K562 (cell line): ENCODE measurements at regions not wholly inside any gene's neighbourhood (a gene's known extent, or its start where the extent isn't known, plus 50 kb on each side); places are given as distances from the start of the nearest gene placed in this dataset.

Experiments
- ATAC-seq: fragments of 200-7000 bp; cut with Tn5 transposase; 3 replicates; pipeline ENCODE4 v1.9.1; 2020; ENCODE audit warnings: moderate library complexity
- BruUV-seq: library from RNA; stranded (reverse); fragments of 400-500 nt; replicated peaks from 2 replicates; lab custom pipeline; 2021; lab: Mats Ljungman, UMichigan
- CTCF ChIA-PET: fragments of 300-600 bp; formaldehyde crosslinking; extraction: SDS; loops from one replicate; lab custom pipeline; 2021; ENCODE audit warnings: low intra/inter-chr PET ratio; lab: Yijun Ruan, JAX
- POLR2A ChIA-PET: fragments of 300-600, 350-650 bp; sonication (Branson Sonifier 250); formaldehyde crosslinking; extraction: SDS; loops from one replicate; lab custom pipeline; 2021; ENCODE audit warnings: antibody characterized with exemption, inconsistent platforms; lab: Yijun Ruan, JAX
- DNase-seq, 4 experiments: peaks; one replicate each; pipeline versions ENCODE4 v3.0.0 to v3.0.0-alpha.2; 2011 to 2018; ENCODE audit warnings: low spot score in 3 of 4, mixed read lengths in 3 of 4; ENCODE audit errors: extremely low read depth in 1 of 4
- FAIRE-seq: peaks from 2 replicates; lab custom pipeline; 2011; peaks lifted over from hg19 to GRCh38; lab: Jason Lieb, UNC
- H2AFZ ChIP-seq: 2 replicates; pipeline ENCODE4 v1.6.0; 2011; ENCODE audit warnings: low read depth, low read length, control low read depth, inconsistent platforms
- H3K27ac ChIP-seq: fragments of 200-600 bp; 3 replicates; pipeline ENCODE4 v1.8.0; 2011; ENCODE audit warnings: low read depth, mild to moderate bottlenecking, control low read depth, inconsistent platforms, low read length, moderate library complexity, mixed read lengths; ENCODE audit errors: extremely low read depth
- H3K27me3 ChIP-seq, 2 experiments: fragments of 300-600 bp in 1 of 2; 2 replicates in 1 of 2; 3 replicates in 1 of 2; pipeline versions ENCODE4 v1.6.0 to v1.8.0; 2011; ENCODE audit warnings: inconsistent platforms in 2 of 2, low read length in 2 of 2, mild to moderate bottlenecking in 1 of 2, mixed read lengths in 1 of 2, moderate library complexity in 1 of 2; ENCODE audit not compliant: control insufficient read depth in 2 of 2, insufficient read depth in 2 of 2
- H3K36me3 ChIP-seq: fragments of 300-600 bp; 3 replicates; pipeline ENCODE4 v1.8.0; 2011; ENCODE audit warnings: mild to moderate bottlenecking, low read length, inconsistent platforms; ENCODE audit not compliant: control insufficient read depth, insufficient read depth
- H3K4me1 ChIP-seq, 2 experiments: fragments of 200-600 bp in 1 of 2; replicated peaks in 1 of 2; 2 replicates in 1 of 2; 3 replicates in 1 of 2; pipeline versions ENCODE4 v1.5.1 to v1.8.0; 2011; ENCODE audit warnings: inconsistent platforms in 2 of 2, low read length in 2 of 2, mild to moderate bottlenecking in 1 of 2, mixed read lengths in 1 of 2, moderate library complexity in 1 of 2; ENCODE audit not compliant: control insufficient read depth in 2 of 2, insufficient read depth in 2 of 2
- H3K4me2 ChIP-seq: 2 replicates; pipeline ENCODE4 v1.6.1; 2011; ENCODE audit warnings: low read length, control low read depth, inconsistent platforms, mixed read lengths; ENCODE audit not compliant: insufficient read depth
- H3K4me3 ChIP-seq: fragments of 200-600 bp; sonication (generic), shearing (Covaris generic); 2 replicates; pipeline ENCODE4 v1.5.1; 2016; ENCODE audit warnings: control low read depth, inconsistent platforms
- H3K79me2 ChIP-seq: fragments of 200-600 bp; 3 replicates; pipeline ENCODE4 v1.8.0; 2011; ENCODE audit warnings: low read length, inconsistent platforms; ENCODE audit not compliant: control insufficient read depth, insufficient read depth
- H3K9ac ChIP-seq, 2 experiments: 2 replicates each; pipeline versions ENCODE4 v1.6.0 to v1.6.1; 2011; ENCODE audit warnings: low read depth in 2 of 2, low read length in 2 of 2, control low read depth in 1 of 2, inconsistent platforms in 1 of 2, mild to moderate bottlenecking in 1 of 2, mixed read lengths in 1 of 2; ENCODE audit not compliant: insufficient read depth in 1 of 2
- H3K9me1 ChIP-seq: one replicate; pipeline ENCODE4 v1.6.0; 2011; ENCODE audit warnings: inconsistent platforms, mild to moderate bottlenecking, low read length, moderate library complexity; ENCODE audit not compliant: control insufficient read depth, insufficient read depth
- H3K9me3 ChIP-seq: replicated peaks from 2 replicates; pipeline ENCODE4 v1.5.1; 2011; ENCODE audit warnings: low read depth, low read length, inconsistent platforms; ENCODE audit not compliant: control insufficient read depth, insufficient read depth
- H4K20me1 ChIP-seq: replicated peaks from 2 replicates; pipeline ENCODE4 v1.6.1; 2011; ENCODE audit warnings: low read length, inconsistent platforms, mixed read lengths; ENCODE audit not compliant: control insufficient read depth, insufficient read depth
- CEBPG ChIP-seq, 3 experiments: fragments of 200-800 bp in 1 of 3; sonication (Bioruptor generic) in 1 of 3; sonication (generic) in 1 of 3; formaldehyde crosslinking in 1 of 3; IDR thresholded peaks in 2 of 3; conservative IDR thresholded peaks in 1 of 3; 2 replicates each; pipeline versions ENCODE4 v1.6.1 to v1.8.0; 2016 to 2022; ENCODE audit warnings: missing compliant biosample characterization in 2 of 3, missing genetic modification characterization in 2 of 3, mild to moderate bottlenecking in 1 of 3, missing genetic modification reagents in 1 of 3
- ERF ChIP-seq: fragments of 450-650 bp; formaldehyde crosslinking; IDR thresholded peaks from 2 replicates; pipeline ENCODE4 v1.4.0; 2020; ENCODE audit warnings: mild to moderate bottlenecking, mixed read lengths
- HDAC1 ChIP-seq, 2 experiments: fragments of 450-650 bp; IDR thresholded peaks; 2 replicates each; pipeline ENCODE4 v1.6.1; 2016 to 2017; ENCODE audit warnings: inconsistent platforms in 1 of 2, mild to moderate bottlenecking in 1 of 2, moderate library complexity in 1 of 2
- MTA1 ChIP-seq: fragments of 450-650 bp; IDR thresholded peaks from 2 replicates; pipeline ENCODE4 v1.6.1; 2017; ENCODE audit warnings: borderline replicate concordance
- SP2 ChIP-seq: IDR thresholded peaks from 2 replicates; pipeline ENCODE4 v1.6.1; 2011; ENCODE audit warnings: mild to moderate bottlenecking, low read depth, low read length, moderate library complexity; ENCODE audit not compliant: poor library complexity, severe bottlenecking; ENCODE audit errors: extremely low read depth
- TEAD1 ChIP-seq, 2 experiments: fragments of 450-650 bp in 1 of 2; sonication (generic) in 1 of 2; formaldehyde crosslinking; IDR thresholded peaks; 2 replicates each; pipeline versions ENCODE4 v1.4.0 to v1.8.0; 2020 to 2022; ENCODE audit warnings: mild to moderate bottlenecking in 2 of 2, missing genetic modification reagents in 1 of 2
- ZFP36 ChIP-seq: fragments of 150-350 bp; IDR thresholded peaks from 2 replicates; pipeline ENCODE4 v1.6.1; 2018; ENCODE audit warnings: low read length, low read depth; ENCODE audit not compliant: partially characterized antibody
- ZKSCAN1 ChIP-seq: fragments of 150-350 bp; IDR thresholded peaks from 2 replicates; pipeline ENCODE4 v1.6.1; 2016; ENCODE audit warnings: low read depth, low read length
- ZNF232 ChIP-seq: sonication (generic); formaldehyde crosslinking; IDR thresholded peaks from 2 replicates; pipeline ENCODE4 v1.8.0; 2022; ENCODE audit warnings: mild to moderate bottlenecking, missing genetic modification reagents
- ZNF3 ChIP-seq: fragments of 250-450 bp; sonication (Bioruptor Pico); IDR thresholded peaks from 2 replicates; pipeline ENCODE4 v1.5.0; 2021; ENCODE audit warnings: mild to moderate bottlenecking, moderate library complexity
- ZNF830 ChIP-seq: fragments of 250-450 bp; sonication (Bioruptor Pico); IDR thresholded peaks from 2 replicates; pipeline ENCODE4 v1.5.0; 2021; ENCODE audit warnings: mild to moderate bottlenecking
- WGBS: fragments of 100-300 bp; shearing (Covaris generic); methylation state at CpG from one replicate; pipeline ENCODE4 v1.1.6; 2016; ENCODE audit warnings: low coverage, mixed read lengths; ENCODE audit not compliant: insufficient coverage; ENCODE audit errors: missing lambda C conversion rate; 5-methylcytosine and 5-hydroxymethylcytosine counted together
- in situ Hi-C: fragments of 300-500 bp; cut with MboI; formaldehyde crosslinking; loops from 4 replicates; pipeline ENCODE4 v1.15.0; 2018; ENCODE audit warnings: inconsistent platforms, mixed read lengths
- intact Hi-C: fragments of 100-400 bp; cut with micrococcal nuclease; formaldehyde crosslinking; loops from 2 replicates; pipeline ENCODE4 v1.14.2; 2022
- TF ChIP-seq, protein P1 (sequence below), 2 experiments: fragments of 150-350 bp in 1 of 2; IDR thresholded peaks; 2 replicates each; pipeline ENCODE4 v1.6.1; 2012 to 2016; ENCODE audit warnings: low read depth in 2 of 2, low read length in 2 of 2, mild to moderate bottlenecking in 1 of 2, moderate library complexity in 1 of 2
- TF ChIP-seq, protein P2 (sequence below): sonication (generic); formaldehyde crosslinking; IDR thresholded peaks from 2 replicates; pipeline ENCODE4 v1.8.1; 2023; ENCODE audit warnings: mild to moderate bottlenecking, missing genetic modification reagents

DNA sequence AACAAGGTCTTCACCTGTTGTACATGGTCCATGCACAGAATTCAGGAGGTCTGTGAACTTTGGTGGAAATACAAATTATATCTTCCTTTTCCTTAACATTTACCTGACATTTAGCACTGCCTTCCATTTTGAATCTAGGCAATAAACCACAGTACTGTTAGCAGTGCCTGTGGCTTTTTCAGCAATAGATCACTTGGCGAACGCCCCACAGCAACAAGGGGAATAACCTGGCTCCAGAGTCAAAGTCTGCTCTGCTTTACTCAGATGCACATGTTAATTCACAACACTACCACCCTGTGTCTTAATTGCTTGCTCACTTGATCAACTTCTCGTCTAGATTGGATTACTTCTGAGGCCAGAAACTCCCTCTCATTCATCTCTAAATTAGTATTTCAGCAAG, 414.6 kb upstream of the PROK2 start:
- no TSS peak for BruUV-seq
- intact Hi-C loops: no loop called here
- no peak for FAIRE-seq

DNA sequence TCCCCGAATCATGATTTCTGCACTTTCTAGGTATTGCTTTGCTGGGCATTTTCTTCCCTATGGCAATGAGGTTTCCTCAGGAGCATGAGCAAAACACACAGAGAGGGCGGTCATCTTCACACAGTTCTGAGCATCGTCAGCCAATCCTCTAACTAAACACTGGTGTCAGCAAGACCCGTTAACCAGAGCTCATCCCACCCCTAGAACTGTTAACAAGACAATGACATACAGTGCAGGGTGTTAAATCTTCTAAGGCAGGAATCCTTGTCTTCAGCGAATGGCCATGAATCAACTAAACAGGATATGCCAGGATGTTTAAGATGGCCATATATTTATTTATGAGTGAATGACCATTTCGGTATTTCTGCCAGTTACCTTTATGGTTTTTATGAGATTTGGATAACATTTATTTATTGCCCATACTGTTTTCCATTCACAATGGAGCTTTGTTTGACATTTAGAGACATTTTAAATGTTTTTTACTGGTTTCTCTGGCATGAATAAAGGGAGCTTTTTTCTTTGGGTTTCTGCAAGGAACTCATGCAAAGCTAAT, 411.5 kb upstream of the PROK2 start:
- CTCF ChIA-PET: no interaction called here
- TF ChIP-seq ZKSCAN1 (no peak), MTA1 (no peak), ZFP36 (no peak), HDAC1 (IDR thresholded peaks at IDR 0.05) (no peak), ZNF232 (CRISPR knock-in tag) (no peak), TEAD1 (CRISPR knock-in tag; IDR thresholded peaks at IDR 0.05) (no peak)
- TF ChIP-seq, protein P1, sequence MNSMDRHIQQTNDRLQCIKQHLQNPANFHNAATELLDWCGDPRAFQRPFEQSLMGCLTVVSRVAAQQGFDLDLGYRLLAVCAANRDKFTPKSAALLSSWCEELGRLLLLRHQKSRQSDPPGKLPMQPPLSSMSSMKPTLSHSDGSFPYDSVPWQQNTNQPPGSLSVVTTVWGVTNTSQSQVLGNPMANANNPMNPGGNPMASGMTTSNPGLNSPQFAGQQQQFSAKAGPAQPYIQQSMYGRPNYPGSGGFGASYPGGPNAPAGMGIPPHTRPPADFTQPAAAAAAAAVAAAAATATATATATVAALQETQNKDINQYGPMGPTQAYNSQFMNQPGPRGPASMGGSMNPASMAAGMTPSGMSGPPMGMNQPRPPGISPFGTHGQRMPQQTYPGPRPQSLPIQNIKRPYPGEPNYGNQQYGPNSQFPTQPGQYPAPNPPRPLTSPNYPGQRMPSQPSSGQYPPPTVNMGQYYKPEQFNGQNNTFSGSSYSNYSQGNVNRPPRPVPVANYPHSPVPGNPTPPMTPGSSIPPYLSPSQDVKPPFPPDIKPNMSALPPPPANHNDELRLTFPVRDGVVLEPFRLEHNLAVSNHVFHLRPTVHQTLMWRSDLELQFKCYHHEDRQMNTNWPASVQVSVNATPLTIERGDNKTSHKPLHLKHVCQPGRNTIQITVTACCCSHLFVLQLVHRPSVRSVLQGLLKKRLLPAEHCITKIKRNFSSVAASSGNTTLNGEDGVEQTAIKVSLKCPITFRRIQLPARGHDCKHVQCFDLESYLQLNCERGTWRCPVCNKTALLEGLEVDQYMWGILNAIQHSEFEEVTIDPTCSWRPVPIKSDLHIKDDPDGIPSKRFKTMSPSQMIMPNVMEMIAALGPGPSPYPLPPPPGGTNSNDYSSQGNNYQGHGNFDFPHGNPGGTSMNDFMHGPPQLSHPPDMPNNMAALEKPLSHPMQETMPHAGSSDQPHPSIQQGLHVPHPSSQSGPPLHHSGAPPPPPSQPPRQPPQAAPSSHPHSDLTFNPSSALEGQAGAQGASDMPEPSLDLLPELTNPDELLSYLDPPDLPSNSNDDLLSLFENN (IDR thresholded peaks at IDR 0.05; ENCODE audit: low read depth in 2 of 2, low read length in 2 of 2): no peak
- TF ChIP-seq, protein P2, sequence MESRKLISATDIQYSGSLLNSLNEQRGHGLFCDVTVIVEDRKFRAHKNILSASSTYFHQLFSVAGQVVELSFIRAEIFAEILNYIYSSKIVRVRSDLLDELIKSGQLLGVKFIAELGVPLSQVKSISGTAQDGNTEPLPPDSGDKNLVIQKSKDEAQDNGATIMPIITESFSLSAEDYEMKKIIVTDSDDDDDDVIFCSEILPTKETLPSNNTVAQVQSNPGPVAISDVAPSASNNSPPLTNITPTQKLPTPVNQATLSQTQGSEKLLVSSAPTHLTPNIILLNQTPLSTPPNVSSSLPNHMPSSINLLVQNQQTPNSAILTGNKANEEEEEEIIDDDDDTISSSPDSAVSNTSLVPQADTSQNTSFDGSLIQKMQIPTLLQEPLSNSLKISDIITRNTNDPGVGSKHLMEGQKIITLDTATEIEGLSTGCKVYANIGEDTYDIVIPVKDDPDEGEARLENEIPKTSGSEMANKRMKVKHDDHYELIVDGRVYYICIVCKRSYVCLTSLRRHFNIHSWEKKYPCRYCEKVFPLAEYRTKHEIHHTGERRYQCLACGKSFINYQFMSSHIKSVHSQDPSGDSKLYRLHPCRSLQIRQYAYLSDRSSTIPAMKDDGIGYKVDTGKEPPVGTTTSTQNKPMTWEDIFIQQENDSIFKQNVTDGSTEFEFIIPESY (CRISPR knock-in tag): no peak

More for the DNA sequence above, 414.6 kb upstream of the PROK2 start:
- Histone ChIP-seq H3K79me2 (no peaks in the 10 kb centered on the region), H3K9me3 (no peaks in the 10 kb centered on the region; the same call in 1 of the 2 replicates), H3K4me2 (no peak overlapping the region), H2AFZ (no peak overlapping the region), H3K4me3 (no peak overlapping the region), H4K20me1 (no peaks in the 10 kb centered on the region), H3K36me3 (no peaks in the 10 kb centered on the region), H3K27ac (no peak overlapping the region), H3K9ac (no peak overlapping the region), H3K9me1 (no peaks in the 10 kb centered on the region), H3K4me1 (no peaks in the 10 kb centered on the region; a peak in 1 of 5 replicates)
- in situ Hi-C loops: no loop called here
- DNase-seq (no peak), ATAC-seq (no peak)
- TF ChIP-seq ERF (CRISPR knock-in tag): no peak
- TF ChIP-seq SP2: no peak
- TF ChIP-seq CEBPG (CRISPR knock-in tag; IDR thresholded peaks at IDR 0.05): no peak
- TF ChIP-seq CEBPG (tag; conservative IDR thresholded peaks at IDR 0.05 in 1 of 2, IDR thresholded peaks at IDR 0.05 in 1 of 2): no peak
- no peak for TF ChIP-seq ZNF3 (CRISPR knock-in tag)
- no peak for TF ChIP-seq ZNF830 (CRISPR knock-in tag)
- TF ChIP-seq, all 486 proteins: peak for 0
- CTCF ChIA-PET: no interaction called here
- H3K27me3 ChIP-seq: no peaks in the 10 kb centered on the region
- 44% methylated on average over 3 of the region's 3 CpGs for WGBS
- POLR2A ChIA-PET: interaction anchor here (0.5 kb wide), 1 partner anchor 374 kb away, joined by 3 read pairs; no protein-coding TSS in a partner anchor

More for the DNA sequence above, 411.5 kb upstream of the PROK2 start:
- Histone ChIP-seq H4K20me1 (no peaks in the 10 kb centered on the region), H3K27ac (no peak overlapping the region), H3K4me1 (peaks cover 0 to 10% of the 10 kb centered on the region in 2 experiments; a peak in 2 of 5 replicates), H3K27me3 (no peaks in the 10 kb centered on the region), H3K79me2 (no peaks in the 10 kb centered on the region), H3K9ac (no peak overlapping the region), H3K4me3 (no peak overlapping the region), H3K36me3 (no peaks in the 10 kb centered on the region), H3K4me2 (no peak overlapping the region), H3K9me1 (no peaks in the 10 kb centered on the region), H2AFZ (no peak overlapping the region), H3K9me3 (no peaks in the 10 kb centered on the region; the same call in 1 of the 2 replicates)
- in situ Hi-C loops (no loop called here), intact Hi-C loops (no loop called here)
- no peak for ATAC-seq
- BruUV-seq: no TSS peak
- DNase-seq: no peak
- POLR2A ChIA-PET: interaction anchor here (1.4 kb wide), 1 partner anchor 7 kb away, joined by 4 read pairs; no protein-coding TSS in a partner anchor
- FAIRE-seq: no peak
- 42% methylated on average over 5 of the region's 6 CpGs for WGBS
